HL-60 (cell line): ENCODE measurements at regions not wholly inside any gene's neighbourhood (a gene's known extent, or its start where the extent isn't known, plus 50 kb on each side); places are given as distances from the start of the nearest gene placed in this dataset.

ENCODE experiments used
- POLR2AphosphoS5 ChIP-seq: IDR thresholded peaks from 2 replicates; pipeline ENCODE4 v1.6.1; 2012; ENCODE audit warnings: low read depth
- TF ChIP-seq, protein P1 (sequence below): IDR thresholded peaks from one replicate; pipeline ENCODE4 v1.5.1; 2011; ENCODE audit warnings: low read length, control low read depth, inconsistent platforms; ENCODE audit not compliant: insufficient read depth

DNA sequence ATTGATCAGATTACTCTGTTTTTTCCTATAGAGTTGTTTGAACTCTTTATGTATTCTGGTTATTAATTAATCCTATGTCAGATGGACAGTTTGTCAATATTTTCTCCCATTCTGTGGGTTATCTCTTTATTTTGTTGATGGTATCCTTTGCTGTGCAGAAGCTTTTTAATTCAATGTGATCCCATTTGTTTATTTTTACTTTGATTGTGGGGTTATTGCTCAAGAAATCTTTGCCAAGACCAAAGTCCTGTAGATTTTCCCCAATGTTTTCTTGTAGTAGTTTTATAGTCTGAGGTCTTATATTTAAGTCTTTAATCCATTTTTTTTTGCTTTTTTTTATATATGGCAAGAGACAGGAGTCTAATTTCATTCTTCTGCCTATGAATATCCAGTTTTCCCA is 86.2 kb upstream of the FIGN start:
- TF ChIP-seq, protein P1, sequence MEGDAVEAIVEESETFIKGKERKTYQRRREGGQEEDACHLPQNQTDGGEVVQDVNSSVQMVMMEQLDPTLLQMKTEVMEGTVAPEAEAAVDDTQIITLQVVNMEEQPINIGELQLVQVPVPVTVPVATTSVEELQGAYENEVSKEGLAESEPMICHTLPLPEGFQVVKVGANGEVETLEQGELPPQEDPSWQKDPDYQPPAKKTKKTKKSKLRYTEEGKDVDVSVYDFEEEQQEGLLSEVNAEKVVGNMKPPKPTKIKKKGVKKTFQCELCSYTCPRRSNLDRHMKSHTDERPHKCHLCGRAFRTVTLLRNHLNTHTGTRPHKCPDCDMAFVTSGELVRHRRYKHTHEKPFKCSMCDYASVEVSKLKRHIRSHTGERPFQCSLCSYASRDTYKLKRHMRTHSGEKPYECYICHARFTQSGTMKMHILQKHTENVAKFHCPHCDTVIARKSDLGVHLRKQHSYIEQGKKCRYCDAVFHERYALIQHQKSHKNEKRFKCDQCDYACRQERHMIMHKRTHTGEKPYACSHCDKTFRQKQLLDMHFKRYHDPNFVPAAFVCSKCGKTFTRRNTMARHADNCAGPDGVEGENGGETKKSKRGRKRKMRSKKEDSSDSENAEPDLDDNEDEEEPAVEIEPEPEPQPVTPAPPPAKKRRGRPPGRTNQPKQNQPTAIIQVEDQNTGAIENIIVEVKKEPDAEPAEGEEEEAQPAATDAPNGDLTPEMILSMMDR = no peak
- TF ChIP-seq POLR2AphosphoS5 = no peak
